ENCODE measurements at regions not wholly inside any gene's neighbourhood (a gene's known extent, or its start where the extent isn't known, plus 50 kb on each side); places are given as distances from the start of the nearest gene placed in this dataset.
"Not testable (repeated sequence)": the region's sequence is repeated elsewhere in the genome, so short reads cannot be mapped to it uniquely, and the experiment has no call there.

GRCh38 chr15:38128921-38129320 lies 123.7 kb upstream of the SPRED1 start:
- no peak for DNase-seq

- peak in 1 of 2 donors; percentile 17 for DNase-seq
These were observed 123.0 kb upstream of the SPRED1 start for GRCh38 chr15:38129531-38130204.

- DNase-seq = no peak
These were observed 122.5 kb upstream of the SPRED1 start for GRCh38 chr15:38130205-38130567.

GRCh38 chr15:38130740-38131498 lies 121.7 kb upstream of the SPRED1 start:
- DNase-seq = peak in 1 of 2 donors; percentile 43

GRCh38 chr15:38134252-38134651 lies 118.4 kb upstream of the SPRED1 start:
- DNase-seq = peak in 1 of 2 donors; percentile 27

GRCh38 chr15:38142195-38142594 lies 110.4 kb upstream of the SPRED1 start:
- not testable (repeated sequence) for DNase-seq

- DNase-seq = no peak
These were observed 107.7 kb upstream of the SPRED1 start for GRCh38 chr15:38144921-38145320.

- no peak for DNase-seq
These were observed 107.0 kb upstream of the SPRED1 start for GRCh38 chr15:38145651-38146111.

GRCh38 chr15:38147246-38147645 lies 105.4 kb upstream of the SPRED1 start:
- no peak for DNase-seq

- DNase-seq = no peak
These were observed 104.2 kb upstream of the SPRED1 start for GRCh38 chr15:38148471-38148870.

- no peak for DNase-seq
These were observed 103.3 kb upstream of the SPRED1 start for GRCh38 chr15:38149315-38149714.

- DNase-seq = no peak
These were observed 102.5 kb upstream of the SPRED1 start for GRCh38 chr15:38150148-38150547.

- DNase-seq = no peak
These were observed 101.8 kb upstream of the SPRED1 start for GRCh38 chr15:38150794-38151193.

GRCh38 chr15:38153781-38154180 lies 98.9 kb upstream of the SPRED1 start:
- DNase-seq = no peak

- no peak for DNase-seq
These were observed 98.4 kb upstream of the SPRED1 start for GRCh38 chr15:38154255-38154654.

GRCh38 chr15:38154837-38155236 lies 97.8 kb upstream of the SPRED1 start:
- DNase-seq = no peak

GRCh38 chr15:38163658-38164057 lies 89.0 kb upstream of the SPRED1 start:
- DNase-seq = no peak

- DNase-seq = no peak
These were observed 88.6 kb upstream of the SPRED1 start for GRCh38 chr15:38164061-38164460.

GRCh38 chr15:38164507-38164906 lies 88.1 kb upstream of the SPRED1 start:
- no peak for DNase-seq

- DNase-seq = no peak
These were observed 84.1 kb upstream of the SPRED1 start for GRCh38 chr15:38168467-38169070.

GRCh38 chr15:38171973-38172372 lies 80.7 kb upstream of the SPRED1 start:
- no peak for DNase-seq

- no peak for DNase-seq
These were observed 77.9 kb upstream of the SPRED1 start for GRCh38 chr15:38174691-38175090.

GRCh38 chr15:38176155-38176554 lies 76.5 kb upstream of the SPRED1 start:
- no peak for DNase-seq

GRCh38 chr15:38176691-38177090 lies 75.9 kb upstream of the SPRED1 start:
- no peak for DNase-seq
